Breast epithelium (tissue), 3 donors: ENCODE measurements at regions not wholly inside any gene's neighbourhood (a gene's known extent, or its start where the extent isn't known, plus 50 kb on each side); places are given as distances from the start of the nearest gene placed in this dataset.

Source experiments
- POLR2A ChIP-seq: fragments of 450-650 bp; IDR thresholded peaks from one replicate; pipeline ENCODE4 v1.6.1; 2016; ENCODE audit warnings: antibody characterized with exemption, mild to moderate bottlenecking, moderate library complexity
- TF ChIP-seq, protein P1 (sequence below), 3 donors: fragments of 450-650 bp; IDR thresholded peaks; one replicate each; pipeline ENCODE4 v1.5.1; 2016 to 2017; ENCODE audit warnings: antibody characterized with exemption in 3 of 3, mild to moderate bottlenecking in 3 of 3, moderate library complexity in 3 of 3

DNA sequence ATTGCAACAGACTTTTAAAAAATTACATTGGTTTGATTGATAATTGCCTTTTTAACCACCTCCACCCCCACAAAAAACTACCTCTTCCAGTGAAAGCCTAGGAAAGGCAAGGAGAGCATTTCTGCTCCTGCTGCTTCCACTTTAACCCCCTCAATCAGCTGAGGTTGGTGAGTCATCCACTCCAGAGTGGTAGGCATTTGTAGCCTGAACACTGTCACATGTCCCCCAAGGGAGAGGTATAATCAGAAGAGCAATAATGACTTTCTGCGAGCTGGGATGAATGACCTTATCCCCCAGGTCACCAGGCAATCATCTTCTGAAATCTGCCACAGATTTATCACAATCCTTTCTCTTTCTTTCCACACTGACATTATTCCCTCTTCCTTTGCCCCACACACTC is 126.6 kb upstream of the CAMK1G start:
- TF ChIP-seq, protein P1, sequence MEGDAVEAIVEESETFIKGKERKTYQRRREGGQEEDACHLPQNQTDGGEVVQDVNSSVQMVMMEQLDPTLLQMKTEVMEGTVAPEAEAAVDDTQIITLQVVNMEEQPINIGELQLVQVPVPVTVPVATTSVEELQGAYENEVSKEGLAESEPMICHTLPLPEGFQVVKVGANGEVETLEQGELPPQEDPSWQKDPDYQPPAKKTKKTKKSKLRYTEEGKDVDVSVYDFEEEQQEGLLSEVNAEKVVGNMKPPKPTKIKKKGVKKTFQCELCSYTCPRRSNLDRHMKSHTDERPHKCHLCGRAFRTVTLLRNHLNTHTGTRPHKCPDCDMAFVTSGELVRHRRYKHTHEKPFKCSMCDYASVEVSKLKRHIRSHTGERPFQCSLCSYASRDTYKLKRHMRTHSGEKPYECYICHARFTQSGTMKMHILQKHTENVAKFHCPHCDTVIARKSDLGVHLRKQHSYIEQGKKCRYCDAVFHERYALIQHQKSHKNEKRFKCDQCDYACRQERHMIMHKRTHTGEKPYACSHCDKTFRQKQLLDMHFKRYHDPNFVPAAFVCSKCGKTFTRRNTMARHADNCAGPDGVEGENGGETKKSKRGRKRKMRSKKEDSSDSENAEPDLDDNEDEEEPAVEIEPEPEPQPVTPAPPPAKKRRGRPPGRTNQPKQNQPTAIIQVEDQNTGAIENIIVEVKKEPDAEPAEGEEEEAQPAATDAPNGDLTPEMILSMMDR (IDR thresholded peaks at IDR 0.05), result no peak
- no peak for TF ChIP-seq POLR2A
